ENCODE measurements at regions not wholly inside any gene's neighbourhood (a gene's known extent, or its start where the extent isn't known, plus 50 kb on each side); places are given as distances from the start of the nearest gene placed in this dataset.

DNA sequence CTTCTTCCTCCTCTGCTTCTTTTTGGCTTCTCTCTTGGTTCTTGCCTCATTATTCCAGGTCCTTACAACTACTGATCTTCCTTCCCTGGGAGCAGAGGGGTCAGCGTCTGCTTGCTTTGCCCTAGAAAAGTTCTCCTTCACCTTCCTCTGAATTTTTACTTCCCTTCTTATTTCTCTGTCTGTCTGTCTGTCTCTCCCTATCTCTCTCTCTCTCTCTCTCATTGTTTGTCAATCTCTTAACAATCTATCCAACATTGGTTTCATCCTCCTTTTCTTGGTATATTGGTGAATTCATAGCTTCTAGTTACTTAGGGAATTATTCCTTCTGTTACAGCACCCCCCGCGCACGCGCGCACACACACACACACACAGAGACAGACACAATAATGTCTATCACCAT, 559.1 kb downstream of the MN1 start:
- no peak for TF ChIP-seq POLR2AphosphoS5 (IDR thresholded peaks at IDR 0.05)
- TF ChIP-seq, protein P1, sequence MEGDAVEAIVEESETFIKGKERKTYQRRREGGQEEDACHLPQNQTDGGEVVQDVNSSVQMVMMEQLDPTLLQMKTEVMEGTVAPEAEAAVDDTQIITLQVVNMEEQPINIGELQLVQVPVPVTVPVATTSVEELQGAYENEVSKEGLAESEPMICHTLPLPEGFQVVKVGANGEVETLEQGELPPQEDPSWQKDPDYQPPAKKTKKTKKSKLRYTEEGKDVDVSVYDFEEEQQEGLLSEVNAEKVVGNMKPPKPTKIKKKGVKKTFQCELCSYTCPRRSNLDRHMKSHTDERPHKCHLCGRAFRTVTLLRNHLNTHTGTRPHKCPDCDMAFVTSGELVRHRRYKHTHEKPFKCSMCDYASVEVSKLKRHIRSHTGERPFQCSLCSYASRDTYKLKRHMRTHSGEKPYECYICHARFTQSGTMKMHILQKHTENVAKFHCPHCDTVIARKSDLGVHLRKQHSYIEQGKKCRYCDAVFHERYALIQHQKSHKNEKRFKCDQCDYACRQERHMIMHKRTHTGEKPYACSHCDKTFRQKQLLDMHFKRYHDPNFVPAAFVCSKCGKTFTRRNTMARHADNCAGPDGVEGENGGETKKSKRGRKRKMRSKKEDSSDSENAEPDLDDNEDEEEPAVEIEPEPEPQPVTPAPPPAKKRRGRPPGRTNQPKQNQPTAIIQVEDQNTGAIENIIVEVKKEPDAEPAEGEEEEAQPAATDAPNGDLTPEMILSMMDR (IDR thresholded peaks at IDR 0.05): no peak

Measured in stomach (tissue), 4 donors.